ENCODE measurements at regions not wholly inside any gene's neighbourhood (a gene's known extent, or its start where the extent isn't known, plus 50 kb on each side); places are given as distances from the start of the nearest gene placed in this dataset.

- Histone ChIP-seq H3K4me1 (ENCODE audit: insufficient read depth, low read length) (no peaks in the 10 kb centered on the region), H3K4me3 (ENCODE audit: low read length) (no peak overlapping the region), H3K27ac (ENCODE audit: low read depth in 1 of 2, low read length in 2 of 2) (no peak overlapping the region), H3K27me3 (ENCODE audit: control insufficient read depth in 1 of 2, insufficient read depth in 2 of 2, low read length in 2 of 2) (no peaks in the 10 kb centered on the region), H3K9me3 (ENCODE audit: control insufficient read depth in 1 of 2, insufficient read depth in 1 of 2, low read length in 2 of 2) (peaks cover 0 to 8% of the 10 kb centered on the region in 2 experiments), H3K36me3 (ENCODE audit: insufficient read depth, low read length) (no peaks in the 10 kb centered on the region)
- no peak for ATAC-seq (ENCODE audit: poor library complexity)
- Mint-ChIP-seq H3K4me1 (ENCODE audit: low read depth) (no peaks in the 10 kb centered on the region), H3K27ac (no peak overlapping the region), H3K36me3 (ENCODE audit: low read depth) (no peaks in the 10 kb centered on the region), H3K9me3 (peaks cover 3% of the 10 kb centered on the region), H3K4me3 (no peak overlapping the region), H3K27me3 (no peaks in the 10 kb centered on the region)
- POLR2A ChIA-PET, result no interaction called here
- peak in 1 of 14 experiments; percentile 7 for DNase-seq
- no peak for TF ChIP-seq CTCF (IDR thresholded peaks at IDR 0.05)
- intact Hi-C loops (cut with DNase I, micrococcal nuclease), result no loop called here
- CTCF ChIA-PET, result no interaction called here
These were observed 1218.8 kb upstream of the EPHA6 start for GRCh38 chr3:95595416-95596075.

- H3K4me1 Mint-ChIP-seq (ENCODE audit: low read depth), result no peaks in the 10 kb centered on the region
- no peaks in the 10 kb centered on the region for H3K27me3 ChIP-seq (ENCODE audit: control insufficient read depth in 1 of 2, insufficient read depth in 2 of 2, low read length in 2 of 2)
- intact Hi-C loops (cut with DNase I, micrococcal nuclease), result no loop called here
- no peak overlapping the region for H3K27ac Mint-ChIP-seq
- DNase-seq, result no peak
- ChIA-PET POLR2A (no interaction called here), CTCF (no interaction called here)
- H3K36me3 ChIP-seq (ENCODE audit: insufficient read depth, low read length), result no peaks in the 10 kb centered on the region
- TF ChIP-seq CTCF (IDR thresholded peaks at IDR 0.05), result no peak
- no peaks in the 10 kb centered on the region for H3K36me3 Mint-ChIP-seq (ENCODE audit: low read depth)
- H3K9me3 Mint-ChIP-seq, result peaks cover 28% of the 10 kb centered on the region
- no peak overlapping the region for H3K4me3 ChIP-seq (ENCODE audit: low read length)
- H3K27me3 Mint-ChIP-seq, result no peaks in the 10 kb centered on the region
- H3K4me1 ChIP-seq (ENCODE audit: insufficient read depth, low read length), result no peaks in the 10 kb centered on the region
- peaks cover 7% of the 10 kb centered on the region in 2 experiments for H3K9me3 ChIP-seq (ENCODE audit: control insufficient read depth in 1 of 2, insufficient read depth in 1 of 2, low read length in 2 of 2)
- H3K4me3 Mint-ChIP-seq, result no peak overlapping the region
- no peak for ATAC-seq (ENCODE audit: poor library complexity)
- H3K27ac ChIP-seq (ENCODE audit: low read depth in 1 of 2, low read length in 2 of 2), result no peak overlapping the region
These were observed 1206.5 kb upstream of the EPHA6 start for GRCh38 chr3:95607926-95608325.

GRCh38 chr3:95609411-95609810 is 1205.0 kb upstream of the EPHA6 start:
- Histone ChIP-seq H3K9me3 (ENCODE audit: control insufficient read depth in 1 of 2, insufficient read depth in 1 of 2, low read length in 2 of 2) (peaks cover 7% of the 10 kb centered on the region in 2 experiments), H3K4me3 (ENCODE audit: low read length) (no peak overlapping the region), H3K36me3 (ENCODE audit: insufficient read depth, low read length) (no peaks in the 10 kb centered on the region), H3K27me3 (ENCODE audit: control insufficient read depth in 1 of 2, insufficient read depth in 2 of 2, low read length in 2 of 2) (no peaks in the 10 kb centered on the region), H3K4me1 (ENCODE audit: insufficient read depth, low read length) (no peaks in the 10 kb centered on the region), H3K27ac (ENCODE audit: low read depth in 1 of 2, low read length in 2 of 2) (no peak overlapping the region)
- DNase-seq (no peak), ATAC-seq (ENCODE audit: poor library complexity) (no peak)
- POLR2A ChIA-PET, result no interaction called here
- Mint-ChIP-seq H3K9me3 (peaks cover 26% of the 10 kb centered on the region), H3K27ac (no peak overlapping the region), H3K4me1 (ENCODE audit: low read depth) (no peaks in the 10 kb centered on the region), H3K4me3 (no peak overlapping the region), H3K36me3 (ENCODE audit: low read depth) (no peaks in the 10 kb centered on the region), H3K27me3 (no peaks in the 10 kb centered on the region)
- TF ChIP-seq CTCF (IDR thresholded peaks at IDR 0.05), result no peak
- intact Hi-C loops (cut with DNase I, micrococcal nuclease), result no loop called here
- CTCF ChIA-PET, result no interaction called here
